GM12878 (cell line): ENCODE measurements at regions not wholly inside any gene's neighbourhood (a gene's known extent, or its start where the extent isn't known, plus 50 kb on each side); places are given as distances from the start of the nearest gene placed in this dataset.

Source experiments
- ATAC-seq: fragments of 200-7000 bp; cut with Tn5 transposase; 3 replicates; pipeline ENCODE4 v1.9.1; 2020; ENCODE audit warnings: mild to moderate bottlenecking, moderate library complexity
- BruUV-seq: library from RNA; stranded (reverse); fragments of 400-500 nt; replicated peaks from 2 replicates; lab custom pipeline; 2021; lab: Mats Ljungman, UMichigan
- CTCF ChIA-PET: fragments of 300-600 bp; sonication (Branson Sonifier 250); formaldehyde crosslinking; extraction: SDS; loops from one replicate; lab custom pipeline; 2021; ENCODE audit warnings: inconsistent platforms; lab: Yijun Ruan, JAX
- POLR2A ChIA-PET: fragments of 350-600 bp; formaldehyde crosslinking; extraction: SDS; loops from one replicate; lab custom pipeline; 2021; ENCODE audit warnings: inconsistent platforms; lab: Charles Lee
- RAD21 ChIA-PET: fragments of 300-600 bp; sonication (Branson Sonifier 250); formaldehyde crosslinking; loops from one replicate; lab custom pipeline; 2023; ENCODE audit warnings: antibody characterized with exemption; ENCODE audit not compliant: unreplicated experiment; lab: Charles Lee
- SMC1A ChIA-PET: fragments of 300-600 bp; sonication (Branson Sonifier 250); formaldehyde crosslinking; loops from one replicate; lab custom pipeline; 2023; ENCODE audit not compliant: unreplicated experiment, uncharacterized antibody; lab: Charles Lee
- DNase-seq: peaks from one replicate; pipeline ENCODE4 v3.0.0-alpha.2; 2011; ENCODE audit warnings: low read depth, low spot score
- FAIRE-seq: peaks from 3 replicates; lab custom pipeline; 2011; peaks lifted over from hg19 to GRCh38; lab: Jason Lieb, UNC
- H2AFZ ChIP-seq: 2 replicates; pipeline ENCODE4 v1.6.0; 2011; ENCODE audit warnings: low read depth, low read length, control low read depth; ENCODE audit not compliant: control insufficient read depth
- H3K27ac ChIP-seq: 2 replicates; pipeline ENCODE4 v1.5.1; 2011; ENCODE audit warnings: control low read depth; ENCODE audit not compliant: control insufficient read depth, insufficient read depth
- H3K27me3 ChIP-seq, 2 experiments: replicated peaks in 1 of 2; 2 replicates each; pipeline versions ENCODE4 v1.6.0 to v1.6.1; 2011; ENCODE audit warnings: low read length in 1 of 2; ENCODE audit not compliant: control insufficient read depth in 2 of 2, insufficient read depth in 2 of 2
- H3K36me3 ChIP-seq, 2 experiments: 2 replicates each; pipeline ENCODE4 v1.5.1; 2011; ENCODE audit warnings: low read length in 1 of 2; ENCODE audit not compliant: control insufficient read depth in 2 of 2, insufficient read depth in 2 of 2
- H3K4me1 ChIP-seq: 2 replicates; pipeline ENCODE4 v1.6.1; 2011; ENCODE audit warnings: mild to moderate bottlenecking, low read length, moderate library complexity, mixed read lengths; ENCODE audit not compliant: control insufficient read depth, insufficient read depth
- H3K4me2 ChIP-seq: 2 replicates; pipeline ENCODE4 v1.6.0; 2011; ENCODE audit warnings: control low read depth; ENCODE audit not compliant: control insufficient read depth, insufficient read depth
- H3K4me3 ChIP-seq: fragments of 200-600 bp; sonication (generic); 2 replicates; pipeline ENCODE4 v1.5.1; 2016
- H3K79me2 ChIP-seq: 2 replicates; pipeline ENCODE4 v1.6.0; 2011; ENCODE audit warnings: low read length; ENCODE audit not compliant: control insufficient read depth, insufficient read depth
- H3K9ac ChIP-seq: 2 replicates; pipeline ENCODE4 v1.8.0; 2011; ENCODE audit warnings: low read length, control low read depth, mixed read lengths; ENCODE audit not compliant: control insufficient read depth, insufficient read depth
- H3K9me3 ChIP-seq: replicated peaks from 3 replicates; pipeline ENCODE4 v1.5.1; 2011; ENCODE audit warnings: mild to moderate bottlenecking, low read length; ENCODE audit not compliant: control insufficient read depth, insufficient read depth
- H4K20me1 ChIP-seq: 2 replicates; pipeline ENCODE4 v1.6.0; 2011; ENCODE audit not compliant: control insufficient read depth, insufficient read depth
- CHD2 ChIP-seq: IDR thresholded peaks from 2 replicates; pipeline ENCODE4 v1.6.1; 2011; ENCODE audit warnings: low read depth, low read length, improper control_type of control experiment, borderline replicate concordance
- EGR1 ChIP-seq, 2 experiments: IDR thresholded peaks; 1 replicate in 1 of 2; 2 replicates in 1 of 2; pipeline ENCODE4 v1.6.1; 2011 to 2012; ENCODE audit warnings: low read depth in 2 of 2, low read length in 2 of 2, borderline replicate concordance in 1 of 2, mild to moderate bottlenecking in 1 of 2, moderate library complexity in 1 of 2
- HDAC6 ChIP-seq: fragments of 200-600 bp; sonication (generic); IDR thresholded peaks from one replicate; pipeline ENCODE4 v1.8.0; 2017; ENCODE audit warnings: antibody characterized with exemption; ENCODE audit not compliant: unreplicated experiment
- NFYA ChIP-seq: IDR thresholded peaks from 2 replicates; pipeline ENCODE4 v1.6.1; 2011; ENCODE audit warnings: low read depth, mild to moderate bottlenecking, low read length, improper control_type of control experiment, borderline replicate concordance
- NR2C1 ChIP-seq: fragments of 450-650 bp; IDR thresholded peaks from 2 replicates; pipeline ENCODE4 v1.6.1; 2017; ENCODE audit warnings: antibody characterized with exemption, mild to moderate bottlenecking, moderate library complexity
- RB1 ChIP-seq: fragments of 450-650 bp; formaldehyde crosslinking; IDR thresholded peaks from 2 replicates; pipeline ENCODE4 v1.6.1; 2017; ENCODE audit warnings: mild to moderate bottlenecking, borderline replicate concordance
- TBL1XR1 ChIP-seq: IDR thresholded peaks from 2 replicates; pipeline ENCODE4 v1.6.1; 2012; ENCODE audit warnings: low read depth, low read length, improper control_type of control experiment
- WGBS: methylation state at CpG from one replicate; pipeline ENCODE4 v1.1.6; 2016; ENCODE audit warnings: low lambda C conversion rate; ENCODE audit not compliant: insufficient replicate concordance, insufficient coverage; ENCODE audit errors: missing lambda C conversion rate; 5-methylcytosine and 5-hydroxymethylcytosine counted together
- in situ Hi-C: fragments of 300-500 bp; cut with MboI; formaldehyde crosslinking; loops from 9 replicates; pipeline ENCODE4 v1.14.3; 2018; ENCODE audit warnings: mixed read lengths
- intact Hi-C: fragments of 100-400 bp; cut with micrococcal nuclease; formaldehyde crosslinking; loops from one replicate; pipeline ENCODE4 v1.14.2; 2022; ENCODE audit not compliant: unreplicated experiment
- TF ChIP-seq, protein P1 (sequence below): IDR thresholded peaks from 2 replicates; pipeline ENCODE4 v1.6.1; 2011; ENCODE audit warnings: mild to moderate bottlenecking, low read depth, low read length, moderate library complexity; ENCODE audit not compliant: insufficient replicate concordance
- TF ChIP-seq, protein P2 (sequence below): fragments of 450-650 bp; IDR thresholded peaks from 2 replicates; pipeline ENCODE4 v1.6.1; 2018; ENCODE audit warnings: borderline replicate concordance, mild to moderate bottlenecking; ENCODE audit not compliant: partially characterized antibody
- TF ChIP-seq, protein P3 (sequence below): IDR thresholded peaks from 2 replicates; pipeline ENCODE4 v1.6.1; 2011; ENCODE audit warnings: borderline replicate concordance, low read depth, mild to moderate bottlenecking, moderate library complexity, mixed read lengths, low read length; ENCODE audit not compliant: insufficient read depth; ENCODE audit errors: extremely low read length
- TF ChIP-seq, protein P4 (sequence below): IDR thresholded peaks from 2 replicates; pipeline ENCODE4 v1.6.1; 2011; ENCODE audit warnings: low read depth, low read length, improper control_type of control experiment, borderline replicate concordance
- TF ChIP-seq, protein P5 (sequence below): fragments of 450-650 bp; IDR thresholded peaks from 2 replicates; pipeline ENCODE4 v1.6.1; 2017; ENCODE audit warnings: antibody characterized with exemption, mild to moderate bottlenecking, moderate library complexity

DNA sequence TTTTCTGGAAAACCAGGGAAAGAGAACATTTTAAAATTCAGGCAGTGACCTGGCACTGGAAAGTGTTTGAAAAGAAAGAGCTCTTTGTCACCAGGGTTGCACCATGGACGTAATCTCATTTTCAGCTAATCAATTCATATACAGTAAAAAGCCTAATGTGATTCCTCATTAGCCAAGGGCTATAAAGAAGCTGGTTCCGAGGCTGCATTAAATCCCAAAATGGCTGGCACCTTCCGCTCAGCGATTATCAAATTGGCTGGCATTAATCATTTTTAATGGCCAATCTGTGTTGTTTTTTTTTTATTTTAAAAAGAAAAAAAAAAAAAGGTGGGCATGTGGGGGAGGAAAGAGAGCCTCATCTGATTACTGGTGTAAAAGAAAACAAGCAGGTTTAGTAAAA lies 341.4 kb downstream of the RAB28 start (continued):
- TF ChIP-seq, protein P1, sequence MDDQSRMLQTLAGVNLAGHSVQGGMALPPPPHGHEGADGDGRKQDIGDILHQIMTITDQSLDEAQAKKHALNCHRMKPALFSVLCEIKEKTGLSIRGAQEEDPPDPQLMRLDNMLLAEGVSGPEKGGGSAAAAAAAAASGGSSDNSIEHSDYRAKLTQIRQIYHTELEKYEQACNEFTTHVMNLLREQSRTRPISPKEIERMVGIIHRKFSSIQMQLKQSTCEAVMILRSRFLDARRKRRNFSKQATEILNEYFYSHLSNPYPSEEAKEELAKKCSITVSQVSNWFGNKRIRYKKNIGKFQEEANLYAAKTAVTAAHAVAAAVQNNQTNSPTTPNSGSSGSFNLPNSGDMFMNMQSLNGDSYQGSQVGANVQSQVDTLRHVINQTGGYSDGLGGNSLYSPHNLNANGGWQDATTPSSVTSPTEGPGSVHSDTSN = no peak
- TF ChIP-seq EGR1 (IDR thresholded peaks at IDR 0.05; ENCODE audit: borderline replicate concordance in 1 of 2, low read depth in 2 of 2, low read length in 2 of 2) (no peak), RB1 (no peak), NR2C1 (no peak)
- TF ChIP-seq, protein P2, sequence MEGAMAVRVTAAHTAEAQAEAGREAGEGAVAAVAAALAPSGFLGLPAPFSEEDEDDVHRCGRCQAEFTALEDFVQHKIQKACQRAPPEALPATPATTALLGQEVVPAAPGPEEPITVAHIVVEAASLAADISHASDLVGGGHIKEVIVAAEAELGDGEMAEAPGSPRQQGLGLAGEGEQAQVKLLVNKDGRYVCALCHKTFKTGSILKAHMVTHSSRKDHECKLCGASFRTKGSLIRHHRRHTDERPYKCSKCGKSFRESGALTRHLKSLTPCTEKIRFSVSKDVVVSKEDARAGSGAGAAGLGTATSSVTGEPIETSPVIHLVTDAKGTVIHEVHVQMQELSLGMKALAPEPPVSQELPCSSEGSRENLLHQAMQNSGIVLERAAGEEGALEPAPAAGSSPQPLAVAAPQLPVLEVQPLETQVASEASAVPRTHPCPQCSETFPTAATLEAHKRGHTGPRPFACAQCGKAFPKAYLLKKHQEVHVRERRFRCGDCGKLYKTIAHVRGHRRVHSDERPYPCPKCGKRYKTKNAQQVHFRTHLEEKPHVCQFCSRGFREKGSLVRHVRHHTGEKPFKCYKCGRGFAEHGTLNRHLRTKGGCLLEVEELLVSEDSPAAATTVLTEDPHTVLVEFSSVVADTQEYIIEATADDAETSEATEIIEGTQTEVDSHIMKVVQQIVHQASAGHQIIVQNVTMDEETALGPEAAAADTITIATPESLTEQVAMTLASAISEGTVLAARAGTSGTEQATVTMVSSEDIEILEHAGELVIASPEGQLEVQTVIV = no peak
- TF ChIP-seq, all 136 proteins: peak for 0

DNA sequence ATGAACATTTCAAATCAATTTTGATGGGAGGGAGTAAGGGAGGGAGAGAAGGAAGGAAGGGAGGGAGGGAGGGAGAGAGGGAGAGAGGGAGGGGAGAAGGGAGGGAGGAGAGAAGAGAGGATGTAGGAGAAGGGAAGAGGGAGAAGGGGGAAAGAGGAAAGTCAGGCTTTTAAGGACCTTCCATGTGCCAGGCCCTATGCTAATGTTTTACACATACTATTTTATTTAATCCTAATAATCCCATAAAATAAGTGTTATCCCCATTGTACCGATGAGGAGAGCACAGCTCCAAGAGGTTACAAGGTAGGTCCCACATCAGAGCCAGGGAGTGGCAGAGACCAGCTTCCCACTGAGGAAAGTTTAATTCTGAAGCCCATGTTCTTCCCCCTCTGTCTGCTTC lies 341.9 kb downstream of the RAB28 start:
- no peak overlapping the region for H3K4me2 ChIP-seq
- ChIA-PET CTCF (interaction anchor here (1.0 kb wide), 1 partner anchor 18 kb away, joined by 3 read pairs; no protein-coding TSS in a partner anchor), RAD21 (no interaction called here), SMC1A (no interaction called here), POLR2A (no interaction called here)
- H3K79me2 ChIP-seq = no peaks in the 10 kb centered on the region
- ATAC-seq (no peak), DNase-seq (no peak), FAIRE-seq (no peak)
- no peaks in the 10 kb centered on the region for H4K20me1 ChIP-seq
- TF ChIP-seq, protein P3, sequence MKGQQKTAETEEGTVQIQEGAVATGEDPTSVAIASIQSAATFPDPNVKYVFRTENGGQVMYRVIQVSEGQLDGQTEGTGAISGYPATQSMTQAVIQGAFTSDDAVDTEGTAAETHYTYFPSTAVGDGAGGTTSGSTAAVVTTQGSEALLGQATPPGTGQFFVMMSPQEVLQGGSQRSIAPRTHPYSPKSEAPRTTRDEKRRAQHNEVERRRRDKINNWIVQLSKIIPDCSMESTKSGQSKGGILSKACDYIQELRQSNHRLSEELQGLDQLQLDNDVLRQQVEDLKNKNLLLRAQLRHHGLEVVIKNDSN = no peak
- TF ChIP-seq TBL1XR1 = no peak
- TF ChIP-seq, protein P4, sequence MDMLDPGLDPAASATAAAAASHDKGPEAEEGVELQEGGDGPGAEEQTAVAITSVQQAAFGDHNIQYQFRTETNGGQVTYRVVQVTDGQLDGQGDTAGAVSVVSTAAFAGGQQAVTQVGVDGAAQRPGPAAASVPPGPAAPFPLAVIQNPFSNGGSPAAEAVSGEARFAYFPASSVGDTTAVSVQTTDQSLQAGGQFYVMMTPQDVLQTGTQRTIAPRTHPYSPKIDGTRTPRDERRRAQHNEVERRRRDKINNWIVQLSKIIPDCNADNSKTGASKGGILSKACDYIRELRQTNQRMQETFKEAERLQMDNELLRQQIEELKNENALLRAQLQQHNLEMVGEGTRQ = no peak
- TF ChIP-seq, protein P5, sequence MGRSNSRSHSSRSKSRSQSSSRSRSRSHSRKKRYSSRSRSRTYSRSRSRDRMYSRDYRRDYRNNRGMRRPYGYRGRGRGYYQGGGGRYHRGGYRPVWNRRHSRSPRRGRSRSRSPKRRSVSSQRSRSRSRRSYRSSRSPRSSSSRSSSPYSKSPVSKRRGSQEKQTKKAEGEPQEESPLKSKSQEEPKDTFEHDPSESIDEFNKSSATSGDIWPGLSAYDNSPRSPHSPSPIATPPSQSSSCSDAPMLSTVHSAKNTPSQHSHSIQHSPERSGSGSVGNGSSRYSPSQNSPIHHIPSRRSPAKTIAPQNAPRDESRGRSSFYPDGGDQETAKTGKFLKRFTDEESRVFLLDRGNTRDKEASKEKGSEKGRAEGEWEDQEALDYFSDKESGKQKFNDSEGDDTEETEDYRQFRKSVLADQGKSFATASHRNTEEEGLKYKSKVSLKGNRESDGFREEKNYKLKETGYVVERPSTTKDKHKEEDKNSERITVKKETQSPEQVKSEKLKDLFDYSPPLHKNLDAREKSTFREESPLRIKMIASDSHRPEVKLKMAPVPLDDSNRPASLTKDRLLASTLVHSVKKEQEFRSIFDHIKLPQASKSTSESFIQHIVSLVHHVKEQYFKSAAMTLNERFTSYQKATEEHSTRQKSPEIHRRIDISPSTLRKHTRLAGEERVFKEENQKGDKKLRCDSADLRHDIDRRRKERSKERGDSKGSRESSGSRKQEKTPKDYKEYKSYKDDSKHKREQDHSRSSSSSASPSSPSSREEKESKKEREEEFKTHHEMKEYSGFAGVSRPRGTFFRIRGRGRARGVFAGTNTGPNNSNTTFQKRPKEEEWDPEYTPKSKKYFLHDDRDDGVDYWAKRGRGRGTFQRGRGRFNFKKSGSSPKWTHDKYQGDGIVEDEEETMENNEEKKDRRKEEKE = no peak
- TF ChIP-seq NFYA = no peak
- no peak for TF ChIP-seq HDAC6
- no peak for TF ChIP-seq CHD2
- no peaks in the 10 kb centered on the region for H3K4me1 ChIP-seq
- in situ Hi-C loops = no loop called here
- no peaks in the 10 kb centered on the region for H3K9me3 ChIP-seq
- H2AFZ ChIP-seq = no peak overlapping the region
- intact Hi-C loops = no loop called here
- 14% methylated on average over 1 of the region's 1 CpG for WGBS
- H3K27ac ChIP-seq = no peak overlapping the region
- H3K4me3 ChIP-seq = no peak overlapping the region
- H3K36me3 ChIP-seq = no peaks in the 10 kb centered on the region
- no peaks in the 10 kb centered on the region for H3K27me3 ChIP-seq
- H3K9ac ChIP-seq = no peak overlapping the region
- BruUV-seq = no TSS peak
